Ramos (cell line): ENCODE measurements at regions not wholly inside any gene's neighbourhood (a gene's known extent, or its start where the extent isn't known, plus 50 kb on each side); places are given as distances from the start of the nearest gene placed in this dataset.

Source experiments
- in situ Hi-C: fragments of 300-500 bp; cut with MboI; formaldehyde crosslinking; loops from one replicate; pipeline ENCODE4 v1.14.3; 2022; ENCODE audit warnings: low sequenced_read_pairs; ENCODE audit not compliant: unreplicated experiment

- in situ Hi-C loops, result no loop called here
These were observed 61.9 kb upstream of the ARHGAP5 start for GRCh38 chr14:32015166-32015565.

GRCh38 chr14:32017587-32017986, 59.5 kb upstream of the ARHGAP5 start:
- in situ Hi-C loops, result no loop called here

- in situ Hi-C loops, result no loop called here
These were observed 58.6 kb upstream of the ARHGAP5 start for GRCh38 chr14:32018391-32019092.

GRCh38 chr14:32019276-32019675, 57.8 kb upstream of the ARHGAP5 start:
- in situ Hi-C loops, result no loop called here

- in situ Hi-C loops, result no loop called here
These were observed 56.2 kb upstream of the ARHGAP5 start for GRCh38 chr14:32020882-32021281.

DNA sequence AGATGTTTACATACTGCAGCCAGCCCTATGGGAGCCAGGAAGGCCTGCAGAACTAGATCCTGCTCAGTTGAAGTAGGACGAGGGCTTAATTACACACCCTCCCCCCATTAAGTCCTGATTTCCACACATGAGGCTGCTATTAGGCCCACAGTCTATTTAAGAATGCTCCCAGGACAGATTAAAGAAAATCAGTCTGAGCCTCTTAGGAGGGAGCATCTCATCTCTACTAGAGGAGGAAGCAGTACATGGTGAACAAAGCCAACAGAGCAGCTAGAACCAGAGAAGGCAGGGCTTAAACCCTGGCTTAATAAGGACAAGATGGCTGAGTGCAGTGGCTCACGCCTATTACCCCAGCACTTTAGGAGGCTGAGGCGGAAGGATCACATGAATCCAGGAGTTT, 55.8 kb upstream of the ARHGAP5 start:
- in situ Hi-C loops, result no loop called here

DNA sequence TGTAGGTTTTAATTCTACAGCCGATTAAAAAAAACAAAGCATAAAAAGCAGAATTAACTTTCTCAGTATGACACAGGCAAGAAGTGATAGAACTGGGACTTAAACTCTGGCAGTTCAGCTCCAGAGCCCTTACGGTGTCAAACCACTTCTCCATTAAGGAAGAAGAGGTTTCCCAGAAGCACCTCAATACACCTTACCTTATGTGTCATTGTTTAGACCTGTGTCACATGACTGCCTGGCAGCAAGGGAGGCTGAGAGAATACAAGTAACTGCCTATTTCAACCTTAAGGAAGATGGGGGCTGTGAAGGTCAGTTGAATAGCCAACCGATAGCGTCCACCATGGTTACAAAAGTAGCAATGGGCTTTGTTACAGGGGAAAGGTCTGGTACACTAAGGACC, 54.6 kb upstream of the ARHGAP5 start:
- in situ Hi-C loops, result no loop called here

DNA sequence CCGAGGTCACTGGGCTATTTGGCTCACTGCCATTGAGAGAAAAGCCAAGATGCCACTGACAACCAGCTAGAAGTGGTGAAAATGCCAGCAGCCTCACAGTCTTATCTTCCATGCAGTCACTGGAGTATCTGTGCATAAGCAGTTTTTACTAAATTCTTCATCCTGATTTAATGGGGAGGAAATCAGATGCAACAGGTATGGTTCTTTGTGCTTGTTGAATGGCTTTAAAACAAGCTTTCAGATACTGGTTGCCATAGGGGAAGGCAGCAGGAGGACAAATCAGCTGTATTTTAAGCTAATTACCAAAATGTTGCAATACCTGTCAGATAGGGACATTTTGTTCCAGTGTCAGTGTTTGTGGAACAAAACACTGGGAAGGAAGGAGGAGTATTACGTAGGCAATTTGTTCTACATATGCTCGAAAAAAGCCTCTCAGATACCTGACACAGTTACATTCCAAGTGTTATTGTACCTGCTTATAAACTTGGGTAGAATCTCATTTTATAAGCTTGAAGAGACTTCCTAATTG, 54.1 kb upstream of the ARHGAP5 start:
- in situ Hi-C loops, result no loop called here

DNA sequence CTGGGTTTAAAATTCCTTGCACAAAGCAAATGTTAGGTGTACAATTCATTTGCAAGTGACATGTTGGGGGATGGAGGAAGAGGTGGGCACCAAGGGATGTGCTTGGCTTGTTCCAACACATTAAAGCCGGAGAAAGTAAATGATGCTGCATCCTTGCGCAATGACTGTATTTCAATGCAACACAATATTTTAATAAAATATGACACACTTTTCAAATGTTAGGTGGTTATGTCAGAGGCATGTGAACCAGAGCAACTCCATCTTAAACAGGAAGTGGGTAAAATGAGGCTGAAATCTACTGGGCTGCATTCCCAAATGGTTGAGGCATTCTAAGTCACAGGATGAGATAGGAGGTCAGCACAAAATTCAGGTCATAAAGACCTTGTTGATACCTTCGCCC, 53.6 kb upstream of the ARHGAP5 start:
- in situ Hi-C loops, result no loop called here

DNA sequence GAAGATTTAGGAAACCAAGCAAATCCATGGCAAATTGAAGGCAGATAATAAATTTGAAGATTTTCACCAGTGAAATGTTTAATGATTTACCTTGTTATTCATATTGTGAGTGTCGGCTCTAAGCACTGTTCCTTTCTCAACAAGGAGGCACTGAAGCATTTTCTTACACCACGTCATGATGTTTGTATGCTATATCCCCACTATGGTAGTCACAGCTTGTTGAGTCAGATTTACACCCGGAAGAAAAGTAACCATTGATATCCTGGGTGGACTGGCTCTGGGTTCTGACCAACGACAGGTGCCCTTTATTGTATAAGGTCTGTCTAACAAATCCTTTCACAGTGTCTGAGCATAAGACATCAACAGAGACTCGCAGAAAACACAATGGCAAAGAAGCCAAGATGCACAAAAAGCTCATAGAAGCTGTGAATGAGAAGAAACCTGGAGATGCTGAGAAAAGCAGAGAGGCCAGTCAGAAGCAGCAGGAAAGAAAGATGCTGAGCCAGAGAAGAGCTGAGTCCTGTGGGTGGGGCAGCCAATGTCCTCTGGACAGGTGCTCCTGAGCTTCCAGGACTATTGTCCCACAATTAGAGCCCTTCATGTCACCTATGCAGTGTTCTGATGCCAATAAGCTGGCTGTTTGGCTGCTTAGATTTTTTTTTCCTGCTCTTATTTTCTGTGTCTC, 49.7 kb upstream of the ARHGAP5 start:
- in situ Hi-C loops, result no loop called here
